HS-27A (cell line): ENCODE measurements at regions not wholly inside any gene's neighbourhood (a gene's known extent, or its start where the extent isn't known, plus 50 kb on each side); places are given as distances from the start of the nearest gene placed in this dataset.

Source experiments
- DNase-seq: peaks from one replicate; pipeline ENCODE4 v3.0.0-alpha.2; 2012; ENCODE audit warnings: low read depth, missing footprints

DNA sequence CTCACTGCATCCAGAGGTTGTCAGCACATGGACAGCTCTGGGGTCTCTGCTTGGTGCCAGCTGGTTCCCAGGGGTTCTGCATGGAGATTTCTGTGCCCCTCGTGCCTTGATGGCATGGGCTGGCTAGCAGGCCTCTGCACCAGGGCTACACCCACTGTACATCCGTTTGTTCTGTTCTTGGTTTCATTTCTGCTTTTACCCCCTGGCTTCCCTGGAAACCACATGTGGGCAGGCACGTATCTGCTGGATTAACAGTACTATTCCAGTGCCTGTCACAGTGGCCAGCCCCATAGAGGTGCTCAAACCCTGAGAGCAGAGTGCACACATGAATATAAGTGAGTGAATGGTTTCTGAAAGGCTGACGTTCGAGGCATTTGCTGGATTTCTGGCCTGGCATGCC, 207.2 kb upstream of the GPR26 start:
- no peak for DNase-seq

DNA sequence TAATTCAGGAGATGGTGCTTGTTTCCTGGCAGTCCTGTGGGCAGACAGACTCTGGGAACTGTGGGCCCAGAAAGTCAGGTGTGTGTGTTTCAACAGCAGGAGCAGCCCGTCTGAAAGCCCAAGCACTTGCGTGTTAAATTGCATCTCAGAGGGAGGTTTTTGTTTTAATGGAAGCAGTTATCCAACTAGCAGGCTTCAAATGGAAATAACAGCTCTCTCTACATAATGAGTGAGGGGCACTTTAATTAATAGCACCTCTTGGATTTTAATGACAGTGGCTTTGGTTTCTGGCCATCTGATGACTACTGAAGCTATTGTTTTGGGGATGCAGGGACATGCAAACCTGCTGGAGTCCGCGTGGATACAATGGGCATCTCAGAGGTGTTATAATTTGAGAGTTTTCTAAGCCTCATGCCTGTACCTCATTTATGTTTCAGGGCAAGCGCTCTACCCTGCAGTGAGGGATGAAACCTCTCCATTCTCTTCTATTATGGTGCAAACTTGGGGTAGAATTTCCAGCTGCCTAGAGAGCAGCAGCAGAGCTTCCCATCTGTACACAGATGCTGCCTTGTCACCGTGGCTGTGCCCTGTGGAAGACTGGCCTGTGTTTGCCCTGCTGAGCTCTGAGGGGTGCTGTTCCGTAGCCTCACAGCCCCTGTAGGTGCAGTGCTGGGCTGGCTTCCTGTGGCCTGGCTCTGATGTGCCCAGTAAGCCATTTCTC, 206.6 kb upstream of the GPR26 start:
- no peak for DNase-seq

DNA sequence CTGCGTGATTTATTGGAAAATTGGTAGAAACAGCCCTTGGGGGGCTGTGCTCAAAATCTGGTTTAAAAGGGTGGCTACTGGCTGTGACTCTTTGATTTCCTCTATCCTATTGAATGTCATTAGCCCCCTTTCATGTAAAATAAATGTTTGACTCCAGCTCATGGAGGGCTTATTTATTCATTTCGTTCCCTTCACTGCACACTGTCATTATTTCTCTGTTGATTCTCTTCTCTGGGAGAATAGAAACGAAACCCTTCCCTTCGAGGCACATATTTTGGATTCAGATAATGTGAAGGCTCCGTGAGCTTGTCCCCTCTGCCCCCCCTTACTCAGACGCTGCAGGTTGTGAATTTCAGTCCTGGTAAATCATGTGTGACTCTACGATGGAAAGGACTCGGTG, 203.9 kb upstream of the GPR26 start:
- no peak for DNase-seq

DNA sequence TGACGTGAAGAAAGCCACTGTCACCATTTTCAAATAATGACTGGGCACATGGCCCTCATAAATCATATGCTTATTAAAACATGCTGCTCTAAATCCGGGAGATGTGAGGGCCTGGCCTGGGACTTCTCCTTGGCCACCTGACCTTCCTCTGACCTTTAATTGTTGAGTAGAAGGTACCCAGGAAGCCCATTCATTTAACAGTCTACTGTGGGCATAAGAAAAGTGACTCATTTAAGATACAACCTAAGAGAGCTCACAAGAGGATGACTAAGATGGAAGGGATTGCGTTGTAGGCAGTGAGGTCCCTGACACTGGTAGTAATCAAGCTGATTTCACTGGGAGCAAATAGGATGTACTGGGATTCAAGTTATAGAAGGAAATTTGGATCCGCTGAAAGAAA, 203.4 kb upstream of the GPR26 start:
- no peak for DNase-seq

DNA sequence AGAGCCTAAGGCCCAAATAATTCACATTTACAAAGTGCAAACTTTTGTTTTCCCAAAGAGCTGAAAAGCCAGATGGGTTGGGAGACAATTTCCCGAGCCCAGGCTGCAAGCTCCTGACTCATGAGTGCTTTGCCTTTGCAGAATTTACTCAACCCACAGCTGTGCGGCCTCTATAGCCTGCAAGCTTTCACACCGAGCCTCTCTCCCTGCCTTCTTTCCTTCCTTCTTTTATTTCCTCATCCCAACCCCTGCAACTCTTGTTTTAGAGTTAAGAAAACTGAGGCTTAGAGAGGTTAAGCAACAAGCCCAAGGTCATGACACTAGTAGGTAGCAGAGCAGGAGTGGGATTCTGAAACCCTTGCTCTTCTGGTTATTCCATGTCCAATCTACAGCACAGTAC, 203.0 kb upstream of the GPR26 start:
- DNase-seq, result no peak

DNA sequence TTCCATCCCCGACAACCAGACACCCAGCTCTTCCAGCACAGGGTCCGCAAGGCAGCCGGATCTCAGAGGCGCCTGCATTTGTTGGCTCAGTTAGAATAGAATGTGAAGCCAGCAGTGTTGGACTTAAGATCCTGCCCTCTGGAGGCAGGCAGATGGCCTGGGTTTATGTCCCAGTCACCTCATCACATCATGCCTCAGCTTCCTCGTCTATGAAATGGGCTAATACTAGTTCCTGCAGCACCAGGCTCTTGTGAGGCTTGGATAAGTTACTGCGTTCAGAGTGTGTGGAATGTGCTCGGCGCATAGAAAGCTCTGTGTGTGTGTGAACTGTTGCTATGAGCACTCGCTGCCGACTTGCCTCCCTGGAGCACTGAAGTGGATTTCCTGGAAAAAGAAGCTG, 202.5 kb upstream of the GPR26 start:
- no peak for DNase-seq

DNA sequence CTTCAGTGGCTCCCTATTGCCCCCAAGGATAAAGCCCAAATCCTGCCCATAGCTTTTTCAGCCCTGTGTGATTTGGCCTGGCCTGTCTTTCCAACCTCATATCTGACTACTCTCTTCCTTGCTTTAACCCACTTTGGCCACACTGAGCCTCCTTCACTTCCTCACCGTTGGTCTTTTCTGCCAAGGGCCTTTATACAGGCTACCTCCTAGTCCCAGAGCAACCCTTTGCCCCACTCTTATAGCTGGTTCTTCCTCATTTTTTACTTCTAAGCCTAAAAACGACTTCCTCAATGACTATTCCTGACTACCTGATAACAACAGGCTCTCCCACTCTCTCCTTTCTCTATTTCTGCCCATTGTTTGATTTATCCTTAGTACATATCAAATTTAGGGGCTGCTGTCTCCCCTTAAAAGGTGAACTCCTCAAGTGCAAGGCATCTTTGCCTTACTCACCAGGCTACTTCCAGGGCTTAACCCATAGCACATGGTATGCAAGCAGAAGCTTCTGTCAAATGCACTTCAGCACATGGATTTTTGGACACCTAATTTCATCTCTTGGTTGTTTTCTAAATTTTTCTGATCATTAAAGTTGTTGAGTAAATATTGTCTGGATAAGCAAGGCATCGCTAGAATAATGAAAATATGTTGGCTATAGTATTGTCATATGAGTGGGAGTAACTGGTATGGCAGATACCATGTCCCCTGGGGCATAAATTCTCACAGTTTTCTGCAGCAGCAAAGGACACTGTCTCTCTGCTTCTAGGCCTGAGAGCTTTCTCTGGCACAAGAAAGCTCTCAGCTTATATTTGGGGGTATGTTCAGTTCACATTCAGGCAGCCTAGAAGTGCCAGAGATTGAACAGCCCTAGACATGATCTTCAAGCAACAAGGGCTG, 201.5 kb upstream of the GPR26 start:
- no peak for DNase-seq

DNA sequence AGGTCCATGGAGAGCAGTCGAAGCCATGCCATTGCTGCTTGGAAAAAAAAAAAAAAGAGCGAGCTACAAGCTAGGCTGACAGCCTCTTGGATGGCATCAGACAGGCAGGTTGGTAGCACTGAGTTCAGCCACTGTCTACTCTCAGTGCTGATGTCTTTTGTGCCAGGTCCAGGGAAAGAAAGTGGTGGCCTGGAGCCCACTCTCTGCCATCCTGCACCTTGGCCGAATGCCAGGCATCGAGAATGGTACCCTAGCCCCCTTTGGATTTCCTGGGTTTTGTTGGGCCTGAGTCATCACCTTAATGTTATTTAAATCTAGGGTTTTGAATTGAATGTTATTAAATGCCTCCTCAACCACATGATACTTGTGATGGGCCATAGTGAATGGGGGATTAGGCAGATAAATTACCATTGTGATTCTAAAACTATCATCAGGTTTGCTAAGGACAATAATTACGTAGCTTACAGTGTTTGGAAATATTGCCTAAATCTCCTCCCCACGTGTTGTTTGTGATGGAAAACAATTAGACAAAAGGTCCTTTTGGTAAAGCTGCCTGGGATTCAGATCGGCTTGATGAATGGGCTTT, 195.7 kb upstream of the GPR26 start:
- no peak for DNase-seq

DNA sequence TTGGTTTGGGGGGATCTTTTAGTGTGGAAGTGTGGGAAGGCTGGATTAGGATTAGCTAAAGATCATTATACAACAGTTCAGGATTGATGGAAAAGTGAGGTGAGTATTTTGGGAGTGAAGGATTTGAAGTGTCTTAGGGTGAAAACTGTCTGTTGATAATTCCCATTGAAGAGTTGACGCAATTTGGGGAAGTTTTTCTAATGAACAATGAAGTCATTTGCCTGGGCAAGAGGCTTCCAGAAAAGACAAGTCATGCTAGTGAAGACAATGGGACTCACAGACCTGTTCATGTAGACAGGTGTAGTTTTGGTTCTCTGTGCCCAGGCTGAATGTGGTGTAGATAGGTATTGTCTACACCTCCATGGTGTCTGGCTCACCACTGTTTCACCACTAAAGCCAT, 194.3 kb upstream of the GPR26 start:
- DNase-seq, result no peak

DNA sequence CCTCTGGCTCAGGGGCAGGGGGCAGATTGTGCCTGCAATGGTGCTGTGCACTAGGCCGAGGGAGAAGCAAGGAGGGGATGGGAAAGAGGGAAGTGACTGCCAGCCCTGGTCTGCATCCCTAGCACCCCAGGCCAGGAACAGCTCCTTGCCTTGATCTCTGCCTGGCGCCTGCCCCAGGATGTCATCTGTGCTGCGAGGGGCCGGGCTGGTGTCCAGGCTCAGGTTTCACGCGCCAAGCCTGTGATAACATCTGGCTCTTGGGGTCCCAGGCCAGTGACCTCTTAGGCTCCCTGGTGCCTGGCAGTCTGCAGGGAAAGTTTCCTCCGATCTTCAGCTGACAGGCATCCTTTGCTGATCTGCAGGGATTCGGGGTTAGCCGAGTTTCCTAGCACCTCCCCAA, 193.5 kb upstream of the GPR26 start:
- no peak for DNase-seq

DNA sequence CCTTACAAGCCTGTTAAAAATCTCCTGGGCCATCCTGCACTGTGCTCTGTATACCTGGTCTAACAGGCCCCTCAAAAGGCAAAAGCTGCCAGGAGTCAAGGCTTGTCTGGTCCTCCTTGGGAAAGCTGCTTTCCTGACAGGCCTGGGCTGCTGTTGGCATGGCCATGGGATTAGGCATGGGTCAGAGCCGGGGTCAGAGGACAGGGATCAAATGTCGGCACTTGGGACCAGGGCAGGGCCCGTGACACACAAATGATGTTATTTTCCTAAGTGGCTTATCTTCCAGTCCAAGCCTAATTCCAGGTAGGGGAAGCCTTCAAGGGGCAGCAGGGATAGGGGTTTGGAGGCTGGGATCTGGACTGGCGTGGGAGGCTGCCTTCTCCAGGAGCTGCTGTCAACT, 191.5 kb upstream of the GPR26 start:
- DNase-seq, result no peak

DNA sequence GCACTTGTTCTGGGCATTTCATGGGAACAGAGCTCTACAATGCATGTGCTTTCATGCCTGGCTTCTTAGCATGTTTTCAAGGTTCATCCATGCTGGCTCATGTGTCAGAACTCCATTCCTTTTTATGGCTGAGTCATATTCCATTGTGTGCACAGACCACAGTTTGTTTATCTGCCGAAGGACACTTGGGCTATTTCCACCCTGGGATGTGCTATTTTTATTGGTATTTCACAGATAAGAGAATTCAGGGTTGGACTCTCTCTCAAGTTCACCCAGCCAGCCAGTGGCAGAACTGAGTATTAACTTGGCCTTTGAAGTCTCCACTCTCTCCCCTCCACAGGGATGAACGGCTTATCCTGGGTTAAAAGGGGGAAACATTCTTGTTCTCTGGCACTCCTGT, 190.7 kb upstream of the GPR26 start:
- no peak for DNase-seq

DNA sequence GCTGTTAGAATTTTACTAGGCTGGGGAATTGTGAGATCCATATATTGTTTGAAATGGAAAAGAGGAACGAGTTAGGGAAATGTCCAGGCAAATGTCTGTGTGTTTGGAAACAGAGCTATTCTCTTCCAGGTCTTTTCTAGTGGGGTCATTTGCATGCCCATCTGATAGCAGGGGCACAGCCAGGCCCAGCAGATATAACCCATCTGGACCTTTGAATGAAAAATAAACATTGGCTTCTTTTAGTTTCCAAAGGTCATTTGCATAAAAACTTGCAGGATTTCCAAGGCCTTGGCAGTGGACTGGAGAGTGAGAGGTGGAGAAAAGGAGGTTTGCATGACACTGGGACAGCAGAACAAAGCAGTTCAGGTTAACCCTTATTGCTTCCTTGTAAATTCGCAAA, 188.0 kb upstream of the GPR26 start:
- no peak for DNase-seq

DNA sequence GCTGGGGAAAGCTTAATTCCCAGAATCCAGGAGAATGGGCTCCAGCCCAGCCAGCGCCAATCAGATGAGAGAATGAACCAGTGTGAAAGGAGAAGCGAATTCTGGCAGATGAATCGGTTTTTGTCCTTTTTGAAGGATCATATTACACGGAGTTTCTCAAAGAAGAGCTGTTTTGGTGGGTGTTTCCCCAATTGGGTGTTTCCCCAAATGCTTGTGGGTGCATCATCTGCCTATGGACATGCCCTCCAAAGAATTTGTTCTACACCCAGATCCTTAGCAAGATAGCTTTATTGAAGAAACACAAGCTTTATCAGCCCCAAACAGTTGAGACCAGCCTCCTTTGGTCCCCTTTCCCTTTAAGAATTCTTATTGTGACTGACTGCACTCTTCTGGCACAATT, 186.5 kb upstream of the GPR26 start:
- DNase-seq, result no peak

DNA sequence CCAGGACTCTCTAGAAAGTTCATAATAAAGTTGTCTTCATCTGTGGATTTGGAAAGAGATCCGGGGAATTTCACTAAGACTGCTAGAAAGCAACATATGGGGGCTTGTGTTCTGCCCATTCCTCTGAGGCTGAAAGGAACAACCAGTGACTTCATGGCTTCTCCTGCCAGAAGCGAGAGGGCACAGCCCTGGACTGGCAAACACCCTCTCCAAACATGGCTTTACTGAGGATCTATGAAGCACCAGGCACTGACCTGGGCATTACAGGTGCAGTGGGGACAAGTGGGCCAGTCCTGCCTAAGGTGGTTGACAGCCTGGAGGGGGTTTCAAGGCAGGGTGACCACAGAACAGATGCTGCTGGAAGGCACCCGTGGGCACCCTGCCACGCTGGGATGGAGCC, 185.8 kb upstream of the GPR26 start:
- no peak for DNase-seq

DNA sequence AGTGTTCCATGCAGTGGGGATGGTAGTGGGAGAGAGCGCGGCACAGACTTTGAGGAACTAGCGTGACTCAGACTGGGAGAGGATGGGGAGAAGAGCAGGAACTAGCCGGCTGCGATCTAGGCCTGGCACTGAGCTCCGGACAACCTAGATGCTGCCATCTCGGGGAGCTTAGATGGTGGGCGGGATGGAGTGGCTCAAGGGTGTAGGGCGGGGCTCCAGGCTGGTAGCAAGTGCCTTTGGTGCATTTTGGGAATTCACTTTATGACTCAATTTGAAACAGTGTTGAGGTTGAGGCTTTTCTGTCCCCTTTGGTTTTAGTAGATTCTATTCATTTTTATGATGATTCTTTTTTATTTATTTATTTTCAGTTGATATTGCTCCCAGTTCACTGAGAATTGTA, 185.3 kb upstream of the GPR26 start:
- DNase-seq, result no peak

DNA sequence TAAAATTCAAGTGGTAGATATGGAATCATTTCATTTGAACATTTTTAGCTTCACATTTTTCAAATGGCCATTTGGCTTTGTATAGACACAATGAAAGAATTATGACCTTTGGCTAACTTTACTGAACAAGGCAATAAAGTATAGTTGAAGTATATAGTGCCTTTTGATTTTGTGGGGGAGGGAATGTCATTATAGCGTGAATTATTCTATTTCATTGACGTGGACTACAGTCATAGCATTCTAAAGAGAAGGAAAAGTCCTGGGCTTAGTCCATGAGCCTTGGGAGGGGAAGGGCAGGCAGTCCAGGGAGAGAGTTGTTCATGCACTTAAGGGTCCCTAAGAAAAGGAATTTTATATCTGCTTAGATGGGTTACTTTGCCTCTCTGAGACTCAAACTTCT, 181.4 kb upstream of the GPR26 start:
- no peak for DNase-seq

DNA sequence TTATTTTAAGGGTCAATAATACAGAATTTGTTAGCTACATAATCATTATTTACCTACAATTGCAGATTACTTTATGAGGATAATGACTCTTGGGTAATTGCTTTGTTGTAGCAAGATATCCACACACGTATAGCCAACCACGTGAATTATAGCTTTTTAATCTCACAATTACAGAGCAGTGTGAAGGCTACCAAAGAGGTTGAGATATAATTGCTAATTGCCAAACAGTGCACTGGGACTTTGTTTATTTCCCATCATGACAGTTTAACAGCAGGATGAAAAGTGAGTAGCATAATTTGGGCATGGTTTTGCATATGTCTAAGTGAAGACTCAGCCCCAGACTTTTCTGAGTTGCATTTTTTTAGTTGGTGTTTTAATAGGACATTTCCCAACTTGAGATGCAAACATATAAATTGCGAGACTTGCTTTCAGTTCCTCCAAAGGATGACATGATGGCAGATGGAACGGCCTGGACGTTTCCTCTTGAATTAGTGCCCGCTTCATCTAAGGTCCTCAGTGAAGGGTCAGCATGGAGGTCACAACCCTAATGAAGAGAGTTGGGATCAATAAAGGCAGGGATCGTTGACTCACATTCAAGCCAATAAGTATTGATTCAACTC, 180.7 kb upstream of the GPR26 start:
- DNase-seq, result no peak

DNA sequence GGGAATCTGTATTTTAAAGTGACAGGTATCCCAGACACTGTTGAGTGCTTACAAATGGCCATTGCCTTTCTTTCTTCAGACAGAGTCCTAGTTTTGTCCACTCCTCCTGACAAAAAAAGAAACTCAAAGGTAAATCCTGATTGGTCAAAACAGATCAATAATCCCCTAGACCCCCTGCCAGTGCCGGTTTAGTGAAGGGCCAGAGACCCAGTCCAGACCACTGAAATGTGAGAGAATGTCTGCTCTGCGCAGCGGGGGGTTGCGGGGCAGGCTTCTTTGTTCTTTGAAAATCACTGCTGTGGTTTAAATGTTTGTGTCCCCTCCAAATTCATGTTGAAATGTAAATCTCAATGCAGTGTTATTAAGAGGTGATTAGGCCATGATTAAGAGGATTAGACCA, 177.7 kb upstream of the GPR26 start:
- no peak for DNase-seq

DNA sequence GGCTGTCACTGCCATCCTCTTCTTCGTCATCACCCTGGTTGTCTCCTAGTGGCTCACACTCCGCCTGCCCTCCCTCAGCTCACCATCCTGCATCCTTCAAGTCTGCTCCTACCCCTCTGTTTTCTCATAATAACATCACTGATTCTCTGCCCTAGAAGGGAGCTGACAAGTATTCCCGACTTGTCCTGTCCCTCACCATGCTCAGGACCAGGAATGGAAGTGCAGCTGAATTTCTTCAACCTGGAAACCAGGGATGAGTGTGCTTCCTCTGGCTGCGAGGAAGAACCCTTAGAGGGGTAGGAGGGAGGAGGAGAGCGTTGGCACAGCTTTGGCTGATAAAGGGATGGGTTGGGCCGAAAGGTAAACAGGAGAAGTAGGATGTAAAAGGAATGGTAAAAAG, 174.8 kb upstream of the GPR26 start:
- DNase-seq, result no peak

DNA sequence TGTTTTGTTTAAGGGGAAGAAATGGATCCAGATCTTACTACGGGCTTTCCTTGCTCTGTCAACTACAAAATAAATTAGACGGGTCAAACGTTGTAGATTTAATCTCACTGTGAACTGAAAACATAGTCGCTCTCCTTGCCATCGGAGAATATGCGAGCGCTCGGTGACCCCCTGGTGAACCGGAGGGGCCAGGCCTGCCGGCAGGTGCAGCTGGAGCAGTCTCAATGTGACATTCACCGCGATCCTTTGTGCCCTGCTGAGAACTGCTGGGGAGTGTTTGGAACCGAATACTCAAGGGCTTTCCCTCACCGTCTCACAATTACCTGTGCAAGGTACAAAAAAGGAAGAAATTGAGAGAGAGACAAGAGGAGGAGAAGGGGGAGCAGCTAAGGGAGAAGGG, 174.1 kb upstream of the GPR26 start:
- no peak for DNase-seq

DNA sequence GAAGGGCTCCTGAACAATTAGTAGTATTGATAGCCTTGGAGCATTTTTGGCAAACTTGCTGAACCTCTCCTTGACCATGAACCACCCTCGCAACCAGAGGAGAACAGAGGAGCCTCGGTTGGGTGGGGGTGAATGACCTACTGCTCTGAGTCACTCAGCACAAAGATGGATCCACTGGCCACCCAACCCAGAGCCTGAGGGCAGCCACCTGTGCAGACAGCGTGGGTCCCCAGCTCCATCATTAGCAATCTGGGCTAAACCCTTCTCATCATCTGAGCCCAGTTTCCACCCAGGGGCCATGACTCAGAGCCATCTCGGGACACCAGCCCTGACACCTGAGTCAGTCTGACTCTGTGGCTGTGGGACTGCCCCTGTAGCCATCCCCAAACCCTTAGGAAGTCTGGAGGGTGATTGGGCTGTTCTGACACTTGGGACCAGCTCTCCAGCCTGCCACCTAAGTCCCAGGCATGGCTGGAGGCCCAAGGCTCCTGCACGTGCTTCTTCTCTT, 171.8 kb upstream of the GPR26 start:
- DNase-seq, result no peak

DNA sequence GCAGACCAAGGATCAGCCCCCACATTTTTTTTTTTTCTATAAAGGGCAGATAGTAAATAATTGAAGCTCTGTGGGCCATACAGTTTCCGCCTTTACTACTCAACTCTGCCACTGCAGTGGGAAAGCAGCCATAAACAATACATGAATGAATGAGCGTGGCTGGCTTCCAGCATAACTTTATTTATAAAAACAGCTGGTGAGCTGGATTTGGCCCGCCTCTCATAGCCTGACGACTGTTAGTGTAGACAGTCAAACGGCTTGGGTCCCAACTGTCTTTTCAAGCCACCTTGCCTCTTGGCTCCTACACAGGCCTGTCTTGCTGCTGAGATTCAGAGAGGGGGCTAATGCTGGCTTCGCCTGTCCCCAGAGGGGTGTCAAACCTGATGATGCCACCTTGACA, 169.8 kb upstream of the GPR26 start:
- no peak for DNase-seq
